Kidney epithelial cell (primary cell): ENCODE measurements at regions not wholly inside any gene's neighbourhood (a gene's known extent, or its start where the extent isn't known, plus 50 kb on each side); places are given as distances from the start of the nearest gene placed in this dataset.
"Not testable (repeated sequence)": the region's sequence is repeated elsewhere in the genome, so short reads cannot be mapped to it uniquely, and the experiment has no call there.

Source experiments
- DNase-seq: peaks from one replicate; pipeline ENCODE4 v3.0.0-alpha.2; 2010; ENCODE audit warnings: low read depth
- H3K27me3 ChIP-seq: 2 replicates; pipeline ENCODE4 v1.6.0; 2011; ENCODE audit warnings: low read length; ENCODE audit not compliant: control insufficient read depth, insufficient read depth
- H3K36me3 ChIP-seq: 2 replicates; pipeline ENCODE4 v1.5.1; 2011; ENCODE audit warnings: low read length; ENCODE audit not compliant: control insufficient read depth, insufficient read depth
- H3K4me3 ChIP-seq: 2 replicates; pipeline ENCODE4 v1.5.1; 2011; ENCODE audit warnings: low read depth, mild to moderate bottlenecking, control low read depth, low read length
- CTCF ChIP-seq: IDR thresholded peaks from 2 replicates; pipeline ENCODE4 v1.5.1; 2011; ENCODE audit warnings: mild to moderate bottlenecking, moderate library complexity, low read length, control low read depth, inconsistent platforms; ENCODE audit not compliant: insufficient read depth, poor library complexity, severe bottlenecking

DNA sequence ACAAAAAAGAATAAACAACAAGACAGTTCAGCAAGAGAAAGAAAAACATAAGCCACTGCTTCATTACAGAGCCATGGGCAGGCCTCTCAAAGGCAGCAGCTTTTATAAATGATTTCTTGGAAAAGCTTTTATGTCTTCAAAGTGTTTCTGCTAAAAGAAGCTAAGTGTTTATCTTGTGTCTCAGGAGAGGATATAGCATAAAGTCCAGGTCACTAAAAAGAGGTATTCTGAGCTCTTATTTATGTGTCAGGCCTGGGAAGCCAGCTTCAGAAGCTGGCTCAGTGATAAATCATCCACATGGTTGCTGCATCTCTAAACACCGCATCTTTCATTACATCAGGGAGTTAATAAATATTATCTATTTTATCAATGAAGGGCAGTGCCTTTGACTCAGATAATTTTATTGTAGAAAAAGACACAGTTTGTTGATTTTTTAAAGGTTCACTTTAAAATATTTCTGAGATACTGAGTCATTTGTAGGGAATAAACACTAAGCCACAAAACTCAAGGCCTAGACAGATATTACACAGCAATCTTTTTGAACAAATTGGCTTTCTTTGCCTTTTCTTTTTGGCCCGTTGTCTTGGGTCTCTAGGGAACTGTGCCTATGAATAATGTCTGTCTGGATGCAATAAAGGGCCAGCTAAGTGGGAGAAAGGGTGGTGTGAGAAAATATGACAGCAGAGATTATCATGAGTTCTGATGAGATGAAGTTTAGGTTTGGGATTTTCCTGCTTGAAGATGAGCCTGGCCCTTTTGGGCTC is 1086.6 kb downstream of the UQCRFS1 start:
- no peak for DNase-seq
- H3K4me3 ChIP-seq = no peak overlapping the region
- no peak for TF ChIP-seq CTCF
- H3K27me3 ChIP-seq = no peaks in the 10 kb centered on the region
- H3K36me3 ChIP-seq = no peaks in the 10 kb centered on the region

- Histone ChIP-seq H3K36me3 (no peaks in the 10 kb centered on the region), H3K27me3 (no peaks in the 10 kb centered on the region), H3K4me3 (no peak overlapping the region)
- DNase-seq = no peak
- TF ChIP-seq CTCF = no peak
Observed at GRCh38 chr19:28122734-28123133, 1090.2 kb downstream of the UQCRFS1 start.

GRCh38 chr19:28118235-28118634 is 1094.7 kb downstream of the UQCRFS1 start:
- no peak for TF ChIP-seq CTCF
- no peak for DNase-seq
- Histone ChIP-seq H3K36me3 (no peaks in the 10 kb centered on the region), H3K27me3 (no peaks in the 10 kb centered on the region), H3K4me3 (no peak overlapping the region)

- H3K36me3 ChIP-seq = no peaks in the 10 kb centered on the region
- no peak overlapping the region for H3K4me3 ChIP-seq
- no peak for DNase-seq
- no peak for TF ChIP-seq CTCF
- H3K27me3 ChIP-seq = no peaks in the 10 kb centered on the region
Observed at GRCh38 chr19:28117143-28117542, 1095.8 kb downstream of the UQCRFS1 start.

- not testable (repeated sequence) for H3K4me3 ChIP-seq, H3K27me3 ChIP-seq, DNase-seq, H3K36me3 ChIP-seq
Observed at GRCh38 chr19:28116379-28116778, 1096.6 kb downstream of the UQCRFS1 start.

DNA sequence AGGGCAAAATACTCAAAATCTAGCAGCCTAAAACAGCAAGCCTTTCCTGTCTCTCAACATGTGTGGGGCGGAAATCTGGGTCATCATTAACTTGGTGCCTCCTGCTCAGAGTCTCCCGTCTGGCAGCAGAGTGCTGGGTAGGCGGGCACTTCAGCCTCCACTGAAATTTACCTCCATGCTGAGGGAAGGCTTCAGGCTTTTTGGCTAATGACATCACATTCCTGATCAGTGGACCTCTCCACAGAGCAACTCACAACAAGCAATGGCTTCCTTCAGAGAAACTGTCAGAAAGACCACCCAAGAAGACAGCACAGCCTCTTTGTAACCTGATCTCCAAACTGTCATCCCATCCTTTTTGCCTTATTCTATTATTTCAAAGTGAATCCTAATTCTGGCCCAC is 1109.0 kb downstream of the UQCRFS1 start:
- DNase-seq = no peak
- Histone ChIP-seq H3K27me3 (no peaks in the 10 kb centered on the region), H3K36me3 (no peaks in the 10 kb centered on the region), H3K4me3 (no peak overlapping the region)
- no peak for TF ChIP-seq CTCF

- not testable (repeated sequence) for H3K4me3 ChIP-seq, H3K36me3 ChIP-seq, DNase-seq, H3K27me3 ChIP-seq
Observed at GRCh38 chr19:28084659-28085157, 1128.2 kb downstream of the UQCRFS1 start.
